Activated CD4-positive, alpha-beta T cell treated with anti-CD3 and anti-CD28 coated beads, Interleukin-2, amount 50 U/mL, for 1 hour (primary cell): ENCODE measurements at regions not wholly inside any gene's neighbourhood (a gene's known extent, or its start where the extent isn't known, plus 50 kb on each side); places are given as distances from the start of the nearest gene placed in this dataset.

ENCODE experiments used
- DNase-seq: peaks from one replicate; pipeline ENCODE4 v3.0.0-alpha.2; 2020

GRCh38 chr3:9301091-9301490 lies 51.6 kb upstream of the SRGAP3 start:
- no peak for DNase-seq

GRCh38 chr3:9301798-9302197 lies 52.4 kb upstream of the SRGAP3 start:
- no peak for DNase-seq

- peak; percentile 80 for DNase-seq
These were observed 53.2 kb upstream of the SRGAP3 start for GRCh38 chr3:9302425-9303181.

GRCh38 chr3:9308298-9308990 lies 54.4 kb upstream of the THUMPD3 start:
- no peak for DNase-seq

GRCh38 chr3:9310043-9310442 lies 52.8 kb upstream of the THUMPD3 start:
- no peak for DNase-seq

- DNase-seq = no peak
These were observed 51.6 kb upstream of the THUMPD3 start for GRCh38 chr3:9311228-9311627.
